Inflammatory macrophage treated with lipopolysaccharide for 4 hours (primary cell): ENCODE measurements at regions not wholly inside any gene's neighbourhood (a gene's known extent, or its start where the extent isn't known, plus 50 kb on each side); places are given as distances from the start of the nearest gene placed in this dataset.
"Not testable (repeated sequence)": the region's sequence is repeated elsewhere in the genome, so short reads cannot be mapped to it uniquely, and the experiment has no call there.

Experiments used
- DNase-seq: peaks from one replicate; pipeline ENCODE4 v3.0.0-alpha.2; 2020

DNA sequence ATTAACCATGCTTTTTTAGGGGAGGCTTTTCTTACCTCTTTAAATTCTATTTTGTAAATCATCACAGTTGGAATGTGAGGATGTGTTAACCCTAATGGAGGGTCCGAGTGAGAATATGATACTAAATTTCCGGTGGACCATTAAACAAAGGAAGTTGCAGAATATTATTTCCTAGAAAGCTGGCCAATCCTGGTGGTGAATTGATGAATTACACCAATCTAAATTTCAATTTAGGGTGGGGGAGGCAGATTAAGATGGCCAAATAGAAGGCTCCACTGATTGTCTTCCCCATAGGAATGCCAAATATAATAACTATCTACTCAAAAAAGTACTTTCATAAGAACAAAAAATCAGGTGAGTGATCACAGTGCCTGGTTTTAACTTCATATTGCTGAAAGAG lies 1045.6 kb downstream of the GLUD2 start:
- no peak for DNase-seq

DNA sequence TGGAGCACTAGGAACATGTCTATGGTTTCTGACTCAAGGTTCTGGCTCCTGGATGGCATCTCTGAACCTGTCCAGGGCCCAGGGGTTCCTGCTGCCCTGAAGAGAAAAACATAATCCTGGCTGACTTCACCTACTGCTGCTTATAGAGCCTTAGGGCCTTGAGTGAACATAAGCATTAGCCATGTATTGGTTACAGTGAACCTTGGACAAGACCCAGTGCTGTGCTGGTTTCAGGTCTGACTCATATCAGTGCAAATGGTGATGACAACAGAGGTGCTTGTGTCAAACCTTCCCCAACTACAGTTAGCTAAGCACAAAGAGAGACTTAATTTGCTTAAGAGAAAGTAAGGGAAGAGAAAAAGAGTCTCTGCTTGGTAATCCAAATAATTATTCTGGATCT lies 1047.2 kb downstream of the GLUD2 start:
- DNase-seq = no peak

DNA sequence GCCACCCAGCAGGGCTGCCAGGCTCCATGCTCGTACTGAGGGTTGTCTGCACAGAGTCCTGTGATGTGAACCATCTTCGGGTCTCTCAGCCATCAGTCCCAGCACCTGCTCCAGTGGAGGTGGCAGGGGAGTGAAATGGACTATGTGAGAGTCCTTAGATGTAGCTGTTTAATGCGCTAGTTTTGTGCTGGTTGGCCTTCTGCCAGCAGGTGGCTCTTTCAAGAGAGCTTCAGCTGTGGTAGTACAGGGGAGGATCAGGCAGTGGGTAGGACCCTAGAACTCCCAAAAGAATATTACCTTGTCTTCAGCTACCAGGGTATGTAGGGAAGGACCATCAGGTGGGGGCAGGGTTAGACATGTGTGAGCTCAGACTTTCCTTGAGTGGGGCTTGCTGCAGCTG lies 1066.0 kb downstream of the GLUD2 start:
- DNase-seq = no peak

DNA sequence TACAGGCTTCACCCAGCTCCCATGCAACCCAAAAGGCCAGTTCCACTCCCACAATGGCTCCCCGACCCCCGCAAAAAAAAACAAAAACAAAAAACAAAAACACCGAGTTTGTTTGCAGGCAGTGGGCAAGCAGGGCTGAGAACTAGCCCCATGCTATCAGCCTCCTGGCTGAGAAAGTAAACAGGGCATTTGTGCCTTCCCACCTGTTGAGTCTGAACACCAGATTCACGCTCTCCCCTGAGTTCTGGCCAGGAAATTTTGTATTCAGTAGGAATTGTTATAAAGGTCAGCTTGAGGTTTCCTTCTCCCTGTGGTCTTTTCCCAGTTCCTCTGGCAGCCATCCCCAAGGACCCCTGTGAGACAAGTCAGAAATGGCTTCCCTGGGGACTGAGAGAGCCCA lies 1066.5 kb downstream of the GLUD2 start:
- no peak for DNase-seq

DNA sequence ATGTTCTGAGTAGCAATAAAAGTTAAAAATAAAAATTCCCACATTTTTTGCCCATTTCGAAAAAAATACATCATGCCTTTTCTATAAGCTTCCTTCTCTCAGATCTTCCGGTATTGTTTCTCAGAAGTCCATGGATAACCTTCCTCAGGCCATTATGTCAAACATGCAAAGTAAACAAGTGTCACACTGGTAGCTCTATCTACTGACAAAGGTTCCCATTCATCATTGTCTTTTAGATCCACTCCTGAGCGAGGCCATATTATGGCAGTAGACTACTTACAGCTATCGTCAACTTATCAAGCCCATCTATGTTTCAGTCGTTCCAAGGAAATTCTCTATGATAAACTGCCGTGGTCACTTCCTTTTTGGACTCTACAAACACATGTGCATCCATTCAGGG lies 1068.2 kb downstream of the GLUD2 start:
- DNase-seq = no peak

DNA sequence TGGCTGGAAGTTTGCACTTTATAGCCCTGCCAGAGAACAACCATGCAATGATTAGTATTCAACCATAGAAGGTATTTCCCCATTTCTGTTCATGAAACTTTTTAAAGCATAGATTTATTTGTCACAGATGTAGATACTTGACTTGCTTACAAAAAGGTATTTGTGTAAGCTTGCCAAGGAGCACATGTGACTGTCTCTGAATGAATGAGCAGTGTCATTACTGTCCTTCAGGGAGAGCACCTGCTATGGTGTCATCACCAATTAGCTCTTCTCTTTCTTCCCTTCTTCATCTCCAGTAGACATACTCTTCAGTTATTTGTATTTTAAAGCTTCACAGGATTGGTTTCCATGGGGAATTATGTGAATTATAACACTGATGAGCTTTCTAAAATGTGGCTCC lies 1064.7 kb upstream of the GRIA3 start:
- no peak for DNase-seq

DNA sequence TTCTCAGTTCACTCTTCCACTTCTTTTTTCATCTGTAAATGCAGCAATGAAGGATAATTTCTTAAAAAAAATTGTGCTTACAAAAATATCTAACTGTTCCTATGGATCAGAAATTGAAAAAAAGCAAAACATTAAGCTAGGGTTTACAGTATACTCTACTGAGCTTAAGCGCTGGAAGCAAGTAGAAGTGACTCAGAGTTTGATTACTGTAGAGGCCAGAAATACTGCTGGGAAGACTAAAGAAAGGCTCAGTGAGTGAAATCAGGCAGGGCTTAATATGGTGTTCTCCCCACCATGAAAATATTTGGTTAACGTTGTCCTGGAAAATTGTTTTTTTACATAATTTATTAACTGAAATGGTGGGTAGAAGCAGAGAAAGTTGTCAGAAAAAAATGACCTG lies 1061.8 kb upstream of the GRIA3 start:
- no peak for DNase-seq

DNA sequence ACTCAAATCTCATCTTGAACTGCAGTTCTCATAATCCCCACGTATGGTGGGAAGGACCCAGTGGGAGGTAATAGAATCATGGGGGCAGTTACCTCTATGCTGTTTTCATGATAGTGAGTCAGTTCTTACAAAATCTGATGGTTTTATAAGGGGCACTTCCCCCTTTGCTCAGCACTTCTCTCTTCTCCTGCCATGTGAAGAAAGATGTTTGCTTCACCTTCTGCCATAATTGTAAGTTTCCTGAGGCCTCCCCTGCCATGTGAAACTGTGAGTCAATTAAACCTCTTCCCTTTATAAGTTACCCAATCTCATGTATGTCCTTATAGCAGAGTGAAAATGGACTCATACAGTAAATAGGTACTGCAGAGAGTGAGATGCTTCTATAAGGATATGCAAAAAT lies 1050.6 kb upstream of the GRIA3 start:
- no peak for DNase-seq

DNA sequence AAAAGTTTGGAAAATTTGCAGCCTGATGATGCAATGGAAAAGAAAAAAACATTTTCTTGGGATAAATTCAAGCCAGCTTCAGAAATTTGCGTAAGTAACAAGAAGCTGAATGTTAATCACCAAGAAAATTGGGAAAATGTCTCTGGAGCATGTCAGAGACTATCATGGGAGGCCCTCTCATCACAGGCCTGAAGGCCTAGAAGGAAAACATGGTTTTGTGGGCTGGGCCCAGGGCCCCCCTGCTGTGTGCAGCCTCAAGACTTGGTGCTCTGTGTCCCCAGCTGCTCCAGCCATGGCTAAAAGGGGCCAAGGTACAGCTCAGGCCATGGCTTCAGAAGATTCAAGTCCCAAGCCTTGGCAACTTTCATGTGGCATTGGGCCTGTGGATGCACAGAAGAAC lies 1049.8 kb upstream of the GRIA3 start:
- DNase-seq = no peak

DNA sequence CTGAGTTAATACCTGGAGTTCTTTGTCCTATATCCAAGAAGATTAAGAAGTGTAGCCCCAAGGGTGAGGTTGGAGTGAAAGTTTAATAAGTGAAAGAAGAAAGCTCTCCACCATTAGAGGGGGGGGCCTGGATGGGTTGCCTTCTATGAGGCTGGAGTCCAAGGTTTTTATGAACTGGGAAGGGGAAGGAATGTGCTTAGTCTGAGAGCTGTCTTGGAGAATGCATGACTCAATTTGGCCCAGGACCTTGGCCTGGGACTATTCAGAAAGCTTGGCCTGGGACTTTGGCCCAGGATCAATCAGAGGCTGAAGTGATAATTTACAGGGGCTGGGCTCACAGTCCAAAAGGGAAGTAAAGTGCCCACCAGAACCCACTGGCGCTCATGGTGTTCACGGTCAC lies 1049.0 kb upstream of the GRIA3 start:
- DNase-seq = no peak

DNA sequence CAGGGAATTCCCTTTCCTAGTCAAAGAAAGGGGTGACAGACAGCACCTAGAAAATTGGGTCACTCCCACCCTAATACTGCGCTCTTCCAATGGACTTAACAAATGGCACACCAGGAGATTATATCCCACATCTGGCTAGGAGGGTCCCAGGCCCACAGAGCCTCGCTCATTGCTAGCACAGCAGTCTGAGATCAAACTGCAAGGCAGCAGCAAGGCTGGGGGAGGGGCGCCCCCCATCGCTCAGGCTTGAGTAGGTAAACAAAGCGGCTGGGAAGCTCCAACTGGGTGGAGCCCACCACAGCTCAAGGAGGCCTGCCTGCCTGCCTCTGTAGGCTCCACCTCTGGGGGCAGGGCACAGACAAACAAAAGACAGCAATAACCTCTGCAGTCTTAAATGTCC lies 1043.9 kb upstream of the GRIA3 start:
- DNase-seq = not testable (repeated sequence)

DNA sequence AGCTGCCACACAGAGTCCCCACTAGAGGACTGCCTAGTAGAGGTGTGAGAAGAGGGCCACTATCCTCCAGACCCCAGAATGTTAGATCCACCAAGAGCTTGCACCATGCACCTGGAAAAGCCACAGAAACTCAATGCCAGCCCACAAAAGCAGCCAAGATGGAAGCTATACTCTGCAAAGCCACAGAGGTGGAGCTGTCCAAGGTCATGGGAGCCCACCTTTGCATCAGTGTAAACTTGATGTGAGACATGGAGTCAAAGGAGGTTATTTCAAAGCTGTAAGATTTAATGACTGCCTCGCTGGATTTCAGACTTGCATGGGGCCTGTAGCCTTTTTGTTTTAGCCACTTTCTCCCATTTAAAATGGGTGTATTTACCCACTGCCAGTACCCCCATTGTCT lies 1030.1 kb upstream of the GRIA3 start:
- no peak for DNase-seq

DNA sequence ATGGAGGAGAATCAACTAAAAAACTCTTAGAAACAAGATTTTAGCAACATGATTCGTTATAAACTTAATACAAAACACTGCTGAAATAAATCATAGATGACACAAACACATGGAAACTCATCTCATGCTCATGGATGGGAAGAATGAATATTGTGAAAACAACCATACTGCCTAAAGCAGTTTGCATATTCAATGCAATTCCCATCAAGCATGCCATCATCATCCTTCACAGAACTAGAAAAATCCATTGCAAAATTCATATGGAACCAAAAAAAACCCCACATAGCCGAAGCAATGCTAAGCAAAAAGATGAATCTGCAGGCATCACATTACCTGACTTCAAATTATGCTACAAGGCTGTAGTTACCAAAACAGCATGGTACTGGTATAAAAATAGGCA lies 1015.8 kb upstream of the GRIA3 start:
- no peak for DNase-seq

DNA sequence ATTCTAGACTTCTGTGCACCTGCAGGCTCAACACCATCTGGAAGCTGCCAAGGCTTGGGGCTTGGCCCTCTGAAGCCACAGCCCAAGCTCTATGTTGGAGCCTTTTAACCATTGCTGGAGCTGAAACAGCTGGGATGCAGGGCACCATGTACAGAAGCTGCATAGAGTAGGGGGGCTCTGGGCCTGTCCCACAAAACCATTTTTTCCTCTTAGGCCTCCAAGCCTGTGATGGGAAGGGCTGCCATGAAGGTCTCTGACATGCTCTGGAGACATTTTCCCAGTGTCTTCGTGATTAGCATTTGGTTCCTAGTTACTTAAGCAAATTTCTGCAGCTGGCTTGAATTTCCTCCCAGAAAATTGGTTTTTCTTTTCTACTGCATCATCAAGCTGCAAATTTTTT lies 999.3 kb upstream of the GRIA3 start:
- no peak for DNase-seq

DNA sequence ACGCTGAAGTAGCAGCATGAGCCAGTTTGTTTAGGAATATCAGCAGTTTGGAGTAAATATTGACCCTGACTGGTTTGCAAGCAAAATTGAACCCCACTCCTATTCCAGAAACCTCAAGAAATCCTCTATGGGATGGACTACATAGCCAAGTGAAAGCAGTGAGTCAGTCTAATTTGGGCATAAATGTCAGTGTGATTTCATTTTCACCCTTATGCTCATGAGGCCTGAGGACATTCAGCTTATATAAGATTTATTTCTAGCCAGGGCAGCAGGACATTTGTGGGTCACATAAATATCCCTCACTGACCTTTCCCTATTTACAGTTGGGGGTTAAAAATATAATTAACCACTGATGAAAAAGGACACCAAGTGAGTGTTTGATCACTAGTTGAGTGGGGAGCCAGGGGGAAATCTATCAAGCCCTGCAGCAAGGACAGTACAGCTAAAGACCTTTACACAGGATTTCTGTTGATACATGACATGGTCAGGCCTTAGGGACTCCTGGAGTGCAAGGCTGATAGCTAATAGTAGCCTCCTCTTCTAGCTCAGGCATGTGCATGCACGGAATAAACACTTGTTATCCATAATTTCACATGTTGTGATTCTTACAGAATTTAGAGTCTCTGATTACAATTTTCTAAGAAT lies 996.9 kb upstream of the GRIA3 start:
- DNase-seq = no peak

DNA sequence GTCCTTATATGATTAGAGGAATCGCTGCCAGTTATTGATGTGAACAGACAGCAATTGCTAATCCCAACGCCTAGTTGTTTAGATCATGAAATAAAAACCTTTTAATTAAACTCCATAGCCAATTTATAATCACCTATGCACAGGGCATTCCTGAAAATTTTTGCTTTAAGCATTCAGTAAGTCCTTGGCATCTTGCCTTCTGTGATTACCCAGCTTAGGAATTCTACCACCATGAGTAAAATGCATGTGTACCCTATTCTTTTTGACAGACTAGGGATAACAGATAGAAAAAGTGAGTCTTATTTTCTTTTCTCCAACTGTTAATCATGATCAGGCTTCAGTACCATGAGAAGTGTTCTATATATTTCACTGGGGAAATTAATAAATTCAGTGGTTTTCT lies 995.3 kb upstream of the GRIA3 start:
- DNase-seq = no peak

DNA sequence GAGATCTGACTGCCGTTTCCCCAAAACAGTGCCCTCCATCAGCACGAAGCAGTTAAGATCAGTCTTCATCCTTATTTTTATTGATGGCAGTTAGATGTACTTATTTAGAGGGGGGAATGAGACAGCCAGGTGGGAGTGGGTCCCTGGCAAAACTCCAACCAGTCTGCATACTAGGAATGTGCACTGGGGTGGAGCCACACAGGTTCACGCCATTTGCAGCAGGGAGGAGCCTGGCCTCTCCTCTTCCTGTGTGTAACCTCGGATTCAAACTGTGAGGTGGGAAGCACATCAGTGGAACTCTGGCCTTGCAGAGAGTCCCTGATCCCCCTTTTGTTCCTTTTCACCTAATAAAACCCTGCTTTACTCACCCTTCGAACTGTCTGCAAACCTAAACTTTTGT lies 987.7 kb upstream of the GRIA3 start:
- no peak for DNase-seq

DNA sequence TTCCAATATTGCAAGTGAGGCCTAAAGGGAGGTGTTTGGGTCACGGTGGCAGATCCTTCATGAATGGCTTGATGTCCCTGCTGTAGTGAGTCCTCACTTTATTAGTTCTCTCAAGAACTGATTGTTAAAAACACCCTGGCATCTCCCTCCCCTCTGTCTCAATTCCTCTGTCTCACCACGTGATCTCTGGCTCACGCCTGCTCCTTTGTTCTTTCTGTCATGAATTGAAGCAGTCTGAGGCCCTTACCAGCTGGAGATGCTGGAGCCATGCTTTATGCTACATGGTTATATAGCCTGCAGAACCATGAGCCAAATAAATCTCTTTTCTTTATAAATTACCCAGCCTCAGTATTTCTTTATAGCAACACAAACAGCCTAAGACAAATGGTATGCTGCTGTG lies 980.7 kb upstream of the GRIA3 start:
- DNase-seq = no peak

DNA sequence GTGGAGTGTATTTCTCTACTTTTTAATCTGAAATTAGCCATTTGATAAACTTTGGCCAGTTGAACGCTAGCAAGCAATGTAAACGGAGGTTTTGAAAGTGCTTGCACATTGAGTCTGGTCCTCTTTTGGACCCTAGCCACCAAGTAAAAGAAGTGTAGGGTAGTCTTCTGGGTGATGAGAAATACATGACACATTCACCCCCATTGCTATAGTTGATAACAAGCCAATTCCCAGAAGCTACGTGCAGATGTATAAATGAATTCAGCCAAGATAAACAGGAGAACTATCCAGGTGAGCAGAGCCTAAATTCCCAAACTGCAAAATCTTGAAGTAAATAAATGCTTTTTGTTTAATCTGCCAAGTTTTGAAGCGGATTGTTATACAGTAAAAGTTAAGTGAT lies 965.4 kb upstream of the GRIA3 start:
- no peak for DNase-seq

DNA sequence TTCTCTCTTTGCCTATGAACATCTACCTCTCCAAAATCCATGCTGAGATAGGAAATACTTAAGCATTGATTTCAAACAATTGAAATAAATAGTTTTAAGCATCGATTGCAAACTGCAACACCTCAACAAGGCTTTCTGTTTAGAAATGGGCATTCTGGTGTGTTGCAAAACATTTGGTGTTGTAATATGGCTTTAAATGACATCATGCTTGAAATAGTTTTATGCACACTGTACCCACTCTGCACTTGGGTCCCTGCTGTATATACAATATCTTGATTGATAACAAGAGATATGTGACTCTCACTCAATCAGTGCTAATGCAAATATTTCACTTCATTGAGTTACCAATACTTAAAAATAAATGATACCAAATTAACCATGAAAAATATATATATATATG lies 964.9 kb upstream of the GRIA3 start:
- no peak for DNase-seq

DNA sequence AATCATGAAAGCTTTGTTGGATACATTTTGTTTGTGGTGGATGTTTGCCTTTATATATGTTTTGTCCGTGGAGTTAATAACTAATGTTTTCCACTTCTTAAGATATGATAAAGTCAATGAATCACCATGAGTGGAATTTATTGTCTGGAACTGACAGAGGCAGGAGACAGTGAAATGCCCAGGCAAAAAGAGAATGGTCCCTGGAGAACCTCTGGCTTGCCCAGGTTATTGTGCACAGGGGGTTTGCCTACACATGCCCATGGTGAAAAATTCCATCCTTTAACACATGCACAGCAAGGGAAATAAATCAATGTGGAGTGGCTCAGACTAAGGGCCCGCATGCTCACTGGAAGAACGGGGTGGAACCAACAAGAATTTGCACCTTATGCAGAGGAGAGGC lies 964.3 kb upstream of the GRIA3 start:
- no peak for DNase-seq

DNA sequence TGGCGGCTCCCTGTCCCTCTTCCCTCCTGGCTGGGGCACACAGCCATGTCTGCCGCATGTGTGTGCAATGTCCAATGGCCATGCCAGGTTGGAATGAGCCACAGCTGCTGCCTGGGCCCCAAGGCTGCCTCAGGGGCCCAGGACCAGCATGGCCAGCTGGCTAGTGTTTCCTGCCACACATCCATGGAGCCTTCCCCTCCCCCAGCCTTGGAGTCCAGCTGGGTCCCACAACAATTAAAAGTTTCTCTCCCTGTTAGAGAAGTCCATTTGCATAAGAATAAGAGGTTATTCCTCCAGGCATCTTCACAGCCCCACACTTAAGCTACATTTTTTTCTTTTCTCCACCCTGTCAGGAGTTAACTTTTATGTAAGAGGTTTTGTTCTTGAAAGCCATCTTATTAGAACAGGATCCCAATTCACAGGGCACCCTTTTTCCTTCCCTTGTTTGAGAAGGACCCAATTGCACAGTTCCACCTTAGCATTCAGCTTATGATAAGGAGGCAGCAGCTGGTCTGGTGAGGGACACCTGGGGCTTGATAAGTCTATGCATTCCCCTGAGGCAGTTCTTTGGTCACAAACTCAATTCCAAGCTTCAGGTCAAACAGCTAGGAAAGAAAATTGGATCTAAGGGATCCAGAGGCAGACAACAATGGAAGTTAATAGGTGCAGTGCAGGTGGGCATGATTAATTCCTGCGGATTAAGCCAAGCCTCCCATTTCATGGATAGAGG lies 963.3 kb upstream of the GRIA3 start:
- DNase-seq = no peak

DNA sequence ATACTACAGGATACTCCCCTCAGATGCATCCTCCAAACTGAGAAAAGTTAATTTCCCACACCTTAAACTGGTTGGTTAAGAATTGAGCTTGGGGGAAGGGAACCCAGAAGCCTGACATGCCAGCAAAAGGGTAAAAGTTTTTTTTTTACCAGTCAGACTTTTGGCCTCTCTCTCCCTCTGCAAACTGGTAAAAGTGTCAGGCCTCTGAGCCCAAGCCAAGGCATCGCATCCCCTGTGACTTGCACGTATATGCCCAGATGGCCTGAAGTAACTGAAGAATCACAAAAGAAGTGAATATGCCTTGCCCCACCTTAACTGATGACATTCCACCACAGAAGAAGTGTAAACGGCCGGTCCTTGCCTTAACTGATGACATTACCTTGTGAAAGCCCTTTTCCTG lies 962.3 kb upstream of the GRIA3 start:
- not testable (repeated sequence) for DNase-seq

DNA sequence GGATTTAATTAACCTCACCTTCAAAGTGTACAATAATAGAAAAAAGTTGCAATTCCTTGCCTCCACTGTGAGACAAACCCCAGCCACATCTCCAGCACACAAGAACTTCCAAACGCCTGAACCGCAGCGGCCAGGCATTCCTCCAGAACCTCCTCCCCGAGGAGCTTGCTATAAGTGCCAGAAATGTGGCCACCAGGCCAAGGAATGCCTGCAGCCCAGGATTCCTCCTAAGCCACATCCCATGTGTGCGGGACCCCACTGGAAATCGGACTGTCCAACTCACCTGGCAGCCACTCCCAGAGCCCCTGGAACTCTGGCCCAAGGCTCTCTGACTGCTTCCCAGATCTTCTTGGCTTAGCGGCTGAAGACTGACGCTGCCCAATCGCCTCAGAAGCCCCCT lies 959.9 kb upstream of the GRIA3 start:
- DNase-seq = not testable (repeated sequence)

DNA sequence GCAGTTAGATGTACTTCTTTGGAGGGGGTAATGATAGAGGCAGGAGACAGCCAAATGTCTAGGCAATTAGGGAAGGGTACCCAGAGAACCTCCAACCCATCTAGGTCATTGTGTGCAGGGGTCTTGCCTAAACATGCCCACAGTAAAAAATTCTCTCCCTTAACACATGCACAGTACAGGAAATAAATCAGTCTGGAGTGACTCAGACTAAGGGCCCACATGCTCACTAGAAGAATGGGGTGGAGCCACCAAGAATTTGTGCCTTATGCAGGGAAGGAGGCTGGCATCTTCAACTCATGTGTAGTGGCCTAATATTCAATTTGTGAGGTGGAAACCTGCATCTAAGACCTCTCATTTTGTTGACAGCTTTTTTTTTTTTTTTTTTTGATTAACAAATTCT lies 945.3 kb upstream of the GRIA3 start:
- DNase-seq = no peak
